A673 (cell line): ENCODE measurements at regions not wholly inside any gene's neighbourhood (a gene's known extent, or its start where the extent isn't known, plus 50 kb on each side); places are given as distances from the start of the nearest gene placed in this dataset.

ENCODE experiments used
- BruUV-seq: library from RNA; stranded (reverse); fragments of 400-500 nt; replicated peaks from 2 replicates; lab custom pipeline; 2021; lab: Mats Ljungman, UMichigan
- CTCF ChIA-PET: fragments of 300-600 bp; sonication (Branson Sonifier 250); formaldehyde crosslinking; loops from one replicate; lab custom pipeline; 2022; ENCODE audit warnings: antibody characterized with exemption; lab: Charles Lee
- POLR2A ChIA-PET: fragments of 300-600 bp; sonication (Branson Sonifier 250); formaldehyde crosslinking; loops from one replicate; lab custom pipeline; 2022; ENCODE audit warnings: antibody characterized with exemption; ENCODE audit not compliant: low non-redundant PET; lab: Charles Lee
- DNase-seq: peaks from one replicate; pipeline ENCODE4 v3.0.0-alpha.2; 2015; ENCODE audit warnings: low spot score
- H3K27ac ChIP-seq: fragments of 200-600 bp; sonication (generic); 2 replicates; pipeline ENCODE4 v1.5.1; 2016; ENCODE audit warnings: mixed run types, low read depth, mild to moderate bottlenecking, mixed read lengths, antibody characterized with exemption, low read length; ENCODE audit not compliant: poor library complexity, severe bottlenecking
- H3K27me3 ChIP-seq: fragments of 200-600 bp; sonication (generic); replicated peaks from 2 replicates; pipeline ENCODE4 v1.6.1; 2017; ENCODE audit warnings: mixed run types, low read depth, mild to moderate bottlenecking, mixed read lengths, antibody characterized with exemption, low read length; ENCODE audit not compliant: insufficient read depth, poor library complexity
- H3K36me3 ChIP-seq: fragments of 200-600 bp; sonication (generic); 2 replicates; pipeline ENCODE4 v1.6.1; 2016; ENCODE audit warnings: mixed run types, mild to moderate bottlenecking, mixed read lengths, antibody characterized with exemption, low read length; ENCODE audit not compliant: insufficient read depth, poor library complexity, severe bottlenecking
- H3K4me1 ChIP-seq: fragments of 200-600 bp; sonication (generic); 2 replicates; pipeline ENCODE4 v1.6.1; 2017; ENCODE audit warnings: mixed run types, mild to moderate bottlenecking, mixed read lengths, antibody characterized with exemption, low read length; ENCODE audit not compliant: insufficient read depth, poor library complexity, severe bottlenecking
- H3K4me3 ChIP-seq: fragments of 200-600 bp; sonication (generic); 2 replicates; pipeline ENCODE4 v1.5.1; 2016; ENCODE audit warnings: low read depth, mixed run types, mild to moderate bottlenecking, mixed read lengths, low read length; ENCODE audit not compliant: poor library complexity, severe bottlenecking
- H3K9me3 ChIP-seq: fragments of 200-600 bp; sonication (generic); 2 replicates; pipeline ENCODE4 v1.6.1; 2016; ENCODE audit warnings: mixed run types, low read depth, mild to moderate bottlenecking, mixed read lengths, antibody characterized with exemption, low read length; ENCODE audit not compliant: poor library complexity, severe bottlenecking
- EZH2 ChIP-seq: fragments of 200-600 bp; sonication (generic); IDR thresholded peaks from 2 replicates; pipeline ENCODE4 v1.6.1; 2017; ENCODE audit warnings: borderline replicate concordance, low read depth, mild to moderate bottlenecking, mixed read lengths, antibody characterized with exemption, low read length; ENCODE audit not compliant: poor library complexity, severe bottlenecking
- intact Hi-C: fragments of 100-400 bp; cut with micrococcal nuclease; formaldehyde crosslinking; loops from one replicate; pipeline ENCODE4 v1.10.0; 2022; ENCODE audit not compliant: unreplicated experiment
- TF ChIP-seq, protein P1 (sequence below): fragments of 300-800, 200-600 bp; sonication (generic); conservative IDR thresholded peaks from 2 replicates; pipeline ENCODE4 v1.5.1; 2017; ENCODE audit warnings: low read depth, mild to moderate bottlenecking, antibody characterized with exemption, low read length, moderate library complexity, mixed read lengths

- TF ChIP-seq EZH2, result no peak
- TF ChIP-seq, protein P1, sequence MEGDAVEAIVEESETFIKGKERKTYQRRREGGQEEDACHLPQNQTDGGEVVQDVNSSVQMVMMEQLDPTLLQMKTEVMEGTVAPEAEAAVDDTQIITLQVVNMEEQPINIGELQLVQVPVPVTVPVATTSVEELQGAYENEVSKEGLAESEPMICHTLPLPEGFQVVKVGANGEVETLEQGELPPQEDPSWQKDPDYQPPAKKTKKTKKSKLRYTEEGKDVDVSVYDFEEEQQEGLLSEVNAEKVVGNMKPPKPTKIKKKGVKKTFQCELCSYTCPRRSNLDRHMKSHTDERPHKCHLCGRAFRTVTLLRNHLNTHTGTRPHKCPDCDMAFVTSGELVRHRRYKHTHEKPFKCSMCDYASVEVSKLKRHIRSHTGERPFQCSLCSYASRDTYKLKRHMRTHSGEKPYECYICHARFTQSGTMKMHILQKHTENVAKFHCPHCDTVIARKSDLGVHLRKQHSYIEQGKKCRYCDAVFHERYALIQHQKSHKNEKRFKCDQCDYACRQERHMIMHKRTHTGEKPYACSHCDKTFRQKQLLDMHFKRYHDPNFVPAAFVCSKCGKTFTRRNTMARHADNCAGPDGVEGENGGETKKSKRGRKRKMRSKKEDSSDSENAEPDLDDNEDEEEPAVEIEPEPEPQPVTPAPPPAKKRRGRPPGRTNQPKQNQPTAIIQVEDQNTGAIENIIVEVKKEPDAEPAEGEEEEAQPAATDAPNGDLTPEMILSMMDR, result no peak
- POLR2A ChIA-PET, result no interaction called here
- intact Hi-C loops, result no loop called here
- no peaks in the 10 kb centered on the region for H3K9me3 ChIP-seq
- no peak overlapping the region for H3K4me3 ChIP-seq
- H3K4me1 ChIP-seq, result peaks cover 6% of the 10 kb centered on the region
- no peaks in the 10 kb centered on the region for H3K36me3 ChIP-seq
- no TSS peak for BruUV-seq
- DNase-seq, result no peak
- H3K27me3 ChIP-seq, result no peaks in the 10 kb centered on the region
- CTCF ChIA-PET, result no interaction called here
- no peak overlapping the region for H3K27ac ChIP-seq
Observed at GRCh38 chr20:4330011-4330410, 80.9 kb upstream of the ADRA1D start.

- no peak overlapping the region for H3K27ac ChIP-seq
- ChIA-PET CTCF (no interaction called here), POLR2A (interaction anchor here (0.6 kb wide), 1 partner anchor 16 kb away, joined by 3 read pairs; no protein-coding TSS in a partner anchor)
- H3K27me3 ChIP-seq, result no peaks in the 10 kb centered on the region
- H3K4me1 ChIP-seq, result peaks cover 6% of the 10 kb centered on the region
- BruUV-seq, result no TSS peak
- DNase-seq, result peak; percentile 24
- intact Hi-C loops, result no loop called here
- H3K4me3 ChIP-seq, result no peak overlapping the region
- H3K36me3 ChIP-seq, result no peaks in the 10 kb centered on the region
- TF ChIP-seq EZH2, result no peak
- TF ChIP-seq, protein P1, result peak; percentile 26; the same call in 1 of the 2 replicates
- H3K9me3 ChIP-seq, result no peaks in the 10 kb centered on the region
Observed at GRCh38 chr20:4329232-4329631, 80.1 kb upstream of the ADRA1D start.

GRCh38 chr20:4328541-4328940, 79.5 kb upstream of the ADRA1D start:
- Histone ChIP-seq H3K36me3 (no peaks in the 10 kb centered on the region), H3K9me3 (no peaks in the 10 kb centered on the region), H3K27me3 (no peaks in the 10 kb centered on the region), H3K4me3 (no peak overlapping the region), H3K4me1 (peaks cover 6% of the 10 kb centered on the region), H3K27ac (no peak overlapping the region)
- TF ChIP-seq EZH2, result no peak
- TF ChIP-seq, protein P1, result no peak
- no peak for DNase-seq
- intact Hi-C loops, result no loop called here
- BruUV-seq, result no TSS peak
- ChIA-PET CTCF (no interaction called here), POLR2A (no interaction called here)
